ENCODE measurements at regions not wholly inside any gene's neighbourhood (a gene's known extent, or its start where the extent isn't known, plus 50 kb on each side); places are given as distances from the start of the nearest gene placed in this dataset.

DNA sequence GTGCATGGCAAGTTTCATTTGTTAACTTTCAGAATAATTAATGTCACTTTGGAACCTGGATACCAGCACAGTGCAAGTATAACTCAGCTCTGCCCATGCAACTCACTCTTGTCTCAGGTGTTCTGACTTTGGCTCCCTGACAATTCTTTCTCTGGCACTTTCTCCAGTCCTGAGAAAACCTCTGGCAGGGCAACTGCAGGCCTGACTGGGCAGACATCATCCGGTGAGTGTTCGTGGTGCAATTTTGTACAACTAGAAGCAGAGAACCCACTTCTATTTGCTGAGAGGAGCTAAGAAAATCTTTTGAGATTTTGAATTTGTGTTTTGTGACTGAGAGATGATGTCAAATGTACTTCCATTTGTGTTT is 143.0 kb downstream of the AQP4 start:
- TF ChIP-seq, protein P1, sequence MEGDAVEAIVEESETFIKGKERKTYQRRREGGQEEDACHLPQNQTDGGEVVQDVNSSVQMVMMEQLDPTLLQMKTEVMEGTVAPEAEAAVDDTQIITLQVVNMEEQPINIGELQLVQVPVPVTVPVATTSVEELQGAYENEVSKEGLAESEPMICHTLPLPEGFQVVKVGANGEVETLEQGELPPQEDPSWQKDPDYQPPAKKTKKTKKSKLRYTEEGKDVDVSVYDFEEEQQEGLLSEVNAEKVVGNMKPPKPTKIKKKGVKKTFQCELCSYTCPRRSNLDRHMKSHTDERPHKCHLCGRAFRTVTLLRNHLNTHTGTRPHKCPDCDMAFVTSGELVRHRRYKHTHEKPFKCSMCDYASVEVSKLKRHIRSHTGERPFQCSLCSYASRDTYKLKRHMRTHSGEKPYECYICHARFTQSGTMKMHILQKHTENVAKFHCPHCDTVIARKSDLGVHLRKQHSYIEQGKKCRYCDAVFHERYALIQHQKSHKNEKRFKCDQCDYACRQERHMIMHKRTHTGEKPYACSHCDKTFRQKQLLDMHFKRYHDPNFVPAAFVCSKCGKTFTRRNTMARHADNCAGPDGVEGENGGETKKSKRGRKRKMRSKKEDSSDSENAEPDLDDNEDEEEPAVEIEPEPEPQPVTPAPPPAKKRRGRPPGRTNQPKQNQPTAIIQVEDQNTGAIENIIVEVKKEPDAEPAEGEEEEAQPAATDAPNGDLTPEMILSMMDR (IDR thresholded peaks at IDR 0.05; ENCODE audit: partially characterized antibody, unreplicated experiment), result no peak
- Mint-ChIP-seq H3K9me3 (ENCODE audit: unreplicated experiment) (no peaks in the 10 kb centered on the region), H3K36me3 (ENCODE audit: unreplicated experiment) (no peaks in the 10 kb centered on the region), H3K27me3 (ENCODE audit: unreplicated experiment) (no peaks in the 10 kb centered on the region), H3K27ac (ENCODE audit: unreplicated experiment) (no peak overlapping the region), H3K4me1 (ENCODE audit: low read depth, unreplicated experiment) (peaks cover 10% of the 10 kb centered on the region), H3K4me3 (ENCODE audit: unreplicated experiment) (no peak overlapping the region)
- no peak for DNase-seq

DNA sequence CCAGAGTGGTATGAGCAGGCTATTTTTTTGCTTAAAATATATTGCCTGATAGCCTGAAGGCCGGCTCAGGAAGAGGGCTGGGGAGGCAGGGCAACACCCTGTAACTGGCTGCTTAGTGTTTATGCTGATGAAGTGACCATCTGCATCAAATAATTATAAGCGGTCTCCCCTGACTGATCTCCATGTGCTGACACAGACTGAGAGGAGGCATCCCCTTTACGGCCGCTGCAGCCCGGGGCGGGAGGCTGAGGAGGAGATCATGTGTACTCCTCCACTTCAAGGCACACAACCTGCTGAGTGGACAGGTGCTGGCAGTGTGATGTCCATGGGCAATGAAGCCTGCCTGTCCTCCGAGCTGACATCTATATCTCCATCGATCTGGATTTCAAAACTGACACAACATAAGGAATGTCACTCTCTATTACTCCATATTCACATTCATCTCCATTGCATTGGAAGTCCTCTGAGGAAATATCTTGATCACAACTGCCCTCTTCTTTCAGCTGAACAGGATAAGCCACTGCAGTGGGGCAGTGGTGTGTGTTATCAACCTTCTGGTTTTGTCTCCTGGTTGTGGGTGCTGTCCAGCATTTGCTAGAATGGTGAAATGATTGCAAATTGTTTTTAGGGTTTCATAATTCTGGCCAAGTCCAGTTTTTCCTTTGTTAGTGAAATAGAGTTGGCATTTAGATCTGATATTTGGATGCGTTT is 143.5 kb downstream of the AQP4 start:
- Mint-ChIP-seq H3K27me3 (ENCODE audit: unreplicated experiment) (no peaks in the 10 kb centered on the region), H3K9me3 (ENCODE audit: unreplicated experiment) (no peaks in the 10 kb centered on the region), H3K36me3 (ENCODE audit: unreplicated experiment) (no peaks in the 10 kb centered on the region), H3K4me1 (ENCODE audit: low read depth, unreplicated experiment) (peaks cover 10% of the 10 kb centered on the region), H3K27ac (ENCODE audit: unreplicated experiment) (no peak overlapping the region), H3K4me3 (ENCODE audit: unreplicated experiment) (no peak overlapping the region)
- TF ChIP-seq, protein P1 (IDR thresholded peaks at IDR 0.05; ENCODE audit: partially characterized antibody, unreplicated experiment), result no peak
- DNase-seq, result peak; percentile 23

DNA sequence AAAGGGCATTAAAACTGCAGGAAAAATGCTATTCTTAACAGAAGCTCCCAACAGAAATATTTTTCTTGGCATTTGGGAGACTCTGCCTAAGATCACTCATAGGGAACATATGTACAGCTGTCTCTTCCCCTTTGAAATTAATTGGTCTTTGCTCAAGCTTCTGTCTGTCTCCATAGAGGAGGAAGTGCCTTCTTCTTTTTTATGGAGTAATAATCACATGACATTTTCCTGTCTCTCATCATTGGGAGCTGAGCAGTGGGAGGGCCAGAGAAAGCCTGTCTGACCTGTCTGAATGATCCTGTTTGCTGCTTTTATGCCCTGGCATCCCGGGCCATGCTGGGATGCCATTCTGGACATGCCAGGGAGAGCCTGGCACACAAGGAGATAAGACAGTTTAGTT is 145.6 kb downstream of the AQP4 start:
- Mint-ChIP-seq H3K36me3 (ENCODE audit: unreplicated experiment) (no peaks in the 10 kb centered on the region), H3K4me1 (ENCODE audit: low read depth, unreplicated experiment) (peaks cover 11% of the 10 kb centered on the region), H3K9me3 (ENCODE audit: unreplicated experiment) (peaks cover 2% of the 10 kb centered on the region), H3K4me3 (ENCODE audit: unreplicated experiment) (no peak overlapping the region), H3K27ac (ENCODE audit: unreplicated experiment) (no peak overlapping the region), H3K27me3 (ENCODE audit: unreplicated experiment) (no peaks in the 10 kb centered on the region)
- TF ChIP-seq, protein P1 (IDR thresholded peaks at IDR 0.05; ENCODE audit: partially characterized antibody, unreplicated experiment), result no peak
- no peak for DNase-seq

DNA sequence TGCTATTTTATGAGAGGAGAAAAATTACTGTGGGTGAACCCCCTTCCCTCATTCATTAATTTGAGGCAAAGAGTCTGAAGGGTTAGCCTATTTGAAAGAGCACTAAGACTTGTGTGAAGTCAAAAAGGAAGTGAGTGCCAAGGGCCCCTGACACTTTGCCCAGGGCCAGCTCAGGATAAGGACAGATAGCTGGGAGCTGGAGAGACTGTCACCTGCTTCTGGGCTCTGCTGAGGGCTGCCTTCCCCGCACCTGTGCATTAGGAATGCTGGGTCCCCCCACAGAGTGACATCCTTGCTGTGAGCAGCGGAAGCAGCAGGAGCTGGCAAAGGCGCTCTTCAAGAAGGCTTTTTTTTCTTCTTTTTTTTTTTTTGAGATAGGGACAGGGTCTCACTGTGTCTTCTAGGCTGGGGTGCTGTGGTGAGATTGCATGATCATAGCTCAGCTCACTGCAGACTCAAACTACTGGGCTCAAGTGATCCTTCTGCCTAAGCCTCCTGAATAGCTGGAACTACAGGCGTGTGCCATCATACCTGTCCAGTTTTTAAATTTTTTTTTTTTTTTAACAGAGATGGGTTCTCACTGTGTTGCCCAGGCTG is 148.3 kb downstream of the AQP4 start:
- DNase-seq, result no peak
- H3K4me3 Mint-ChIP-seq (ENCODE audit: unreplicated experiment), result no peak overlapping the region
- H3K9me3 Mint-ChIP-seq (ENCODE audit: unreplicated experiment), result peaks cover 2% of the 10 kb centered on the region
- peaks cover 11% of the 10 kb centered on the region for H3K4me1 Mint-ChIP-seq (ENCODE audit: low read depth, unreplicated experiment)
- H3K27me3 Mint-ChIP-seq (ENCODE audit: unreplicated experiment), result no peaks in the 10 kb centered on the region
- no peak overlapping the region for H3K27ac Mint-ChIP-seq (ENCODE audit: unreplicated experiment)
- no peaks in the 10 kb centered on the region for H3K36me3 Mint-ChIP-seq (ENCODE audit: unreplicated experiment)
- TF ChIP-seq, protein P1 (IDR thresholded peaks at IDR 0.05; ENCODE audit: partially characterized antibody, unreplicated experiment), result no peak

DNA sequence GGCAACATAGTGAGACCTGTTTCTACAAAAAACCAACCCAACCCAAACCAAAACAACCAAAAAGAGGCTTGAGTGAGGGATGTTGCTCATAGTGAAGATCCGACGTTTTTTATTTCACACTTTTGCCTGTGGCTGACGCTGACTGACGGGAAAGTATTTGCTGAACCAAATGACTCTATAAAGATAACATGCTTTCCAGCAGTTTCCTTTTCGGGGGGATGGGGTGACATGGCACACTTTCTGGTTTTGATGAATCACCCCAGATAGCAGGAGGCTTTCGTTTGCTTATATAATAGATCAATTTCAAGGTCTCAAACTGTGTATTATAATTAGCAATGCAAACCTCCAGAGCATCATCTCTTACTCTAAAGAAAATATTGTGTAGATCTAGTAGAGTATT is 150.8 kb downstream of the AQP4 start:
- Mint-ChIP-seq H3K27me3 (ENCODE audit: unreplicated experiment) (no peaks in the 10 kb centered on the region), H3K9me3 (ENCODE audit: unreplicated experiment) (peaks cover 2% of the 10 kb centered on the region), H3K36me3 (ENCODE audit: unreplicated experiment) (no peaks in the 10 kb centered on the region), H3K4me3 (ENCODE audit: unreplicated experiment) (no peak overlapping the region), H3K27ac (ENCODE audit: unreplicated experiment) (no peak overlapping the region), H3K4me1 (ENCODE audit: low read depth, unreplicated experiment) (peaks cover 12% of the 10 kb centered on the region)
- TF ChIP-seq, protein P1 (IDR thresholded peaks at IDR 0.05; ENCODE audit: partially characterized antibody, unreplicated experiment), result no peak
- no peak for DNase-seq

Data from glutamatergic neuron (in vitro differentiated cells).